HG03039 (cell line): ENCODE measurements at regions not wholly inside any gene's neighbourhood (a gene's known extent, or its start where the extent isn't known, plus 50 kb on each side); places are given as distances from the start of the nearest gene placed in this dataset.
"Not testable (repeated sequence)": the region's sequence is repeated elsewhere in the genome, so short reads cannot be mapped to it uniquely, and the experiment has no call there.

Experiments used
- ATAC-seq: cut with Tn5 transposase; IDR thresholded peaks from one replicate; pipeline ENCODE4 v1.9.1; 2021; ENCODE audit warnings: mild to moderate bottlenecking, moderate library complexity; ENCODE audit not compliant: unreplicated experiment

GRCh38 chr2:175872721-175873120 is 129.3 kb downstream of the LNPK start:
- ATAC-seq: no peak

- no peak for ATAC-seq
Observed at GRCh38 chr2:175872005-175872348, 130.1 kb downstream of the LNPK start.

GRCh38 chr2:175871331-175872004 is 130.6 kb downstream of the LNPK start:
- ATAC-seq: no peak

GRCh38 chr2:175865716-175866115 is 136.4 kb downstream of the LNPK start:
- ATAC-seq: no peak

- ATAC-seq: no peak
Observed at GRCh38 chr2:175864137-175864850, 137.8 kb downstream of the LNPK start.

GRCh38 chr2:175861958-175862357 is 140.1 kb downstream of the LNPK start:
- ATAC-seq: no peak

GRCh38 chr2:175855794-175856453 is 146.1 kb downstream of the LNPK start:
- no peak for ATAC-seq

GRCh38 chr2:175855236-175855635 is 146.8 kb downstream of the LNPK start:
- no peak for ATAC-seq

GRCh38 chr2:175854665-175855064 is 147.4 kb downstream of the LNPK start:
- no peak for ATAC-seq

GRCh38 chr2:175854129-175854528 is 147.9 kb downstream of the LNPK start:
- ATAC-seq: no peak

GRCh38 chr2:175853616-175853890 is 148.5 kb downstream of the LNPK start:
- no peak for ATAC-seq

- no peak for ATAC-seq
Observed at GRCh38 chr2:175852879-175853615, 149.0 kb downstream of the LNPK start.

GRCh38 chr2:175847128-175847527 is 154.9 kb downstream of the LNPK start:
- ATAC-seq: no peak

GRCh38 chr2:175844169-175844568 is 157.9 kb downstream of the LNPK start:
- ATAC-seq: no peak

- ATAC-seq: no peak
Observed at GRCh38 chr2:175843625-175844024, 158.4 kb downstream of the LNPK start.

GRCh38 chr2:175842996-175843395 is 159.1 kb downstream of the LNPK start:
- ATAC-seq: no peak

- not testable (repeated sequence) for ATAC-seq
Observed at GRCh38 chr2:175840765-175841164, 161.3 kb downstream of the LNPK start.

GRCh38 chr2:175840256-175840655 is 161.8 kb downstream of the LNPK start:
- ATAC-seq: no peak

GRCh38 chr2:175838979-175839378 is 163.1 kb downstream of the LNPK start:
- no peak for ATAC-seq

GRCh38 chr2:175837046-175837445 is 165.0 kb downstream of the LNPK start:
- ATAC-seq: no peak

- ATAC-seq: no peak
Observed at GRCh38 chr2:175836361-175836760, 165.7 kb downstream of the LNPK start.

- no peak for ATAC-seq
Observed at GRCh38 chr2:175834477-175834876, 167.6 kb downstream of the LNPK start.
